SKM-1 (cell line): ENCODE measurements at regions not wholly inside any gene's neighbourhood (a gene's known extent, or its start where the extent isn't known, plus 50 kb on each side); places are given as distances from the start of the nearest gene placed in this dataset.

Source experiments
- DNase-seq: peaks from one replicate; lab custom pipeline; 2025; ENCODE audit not compliant: unreplicated experiment; lab: John Stamatoyannopoulos, UW

DNA sequence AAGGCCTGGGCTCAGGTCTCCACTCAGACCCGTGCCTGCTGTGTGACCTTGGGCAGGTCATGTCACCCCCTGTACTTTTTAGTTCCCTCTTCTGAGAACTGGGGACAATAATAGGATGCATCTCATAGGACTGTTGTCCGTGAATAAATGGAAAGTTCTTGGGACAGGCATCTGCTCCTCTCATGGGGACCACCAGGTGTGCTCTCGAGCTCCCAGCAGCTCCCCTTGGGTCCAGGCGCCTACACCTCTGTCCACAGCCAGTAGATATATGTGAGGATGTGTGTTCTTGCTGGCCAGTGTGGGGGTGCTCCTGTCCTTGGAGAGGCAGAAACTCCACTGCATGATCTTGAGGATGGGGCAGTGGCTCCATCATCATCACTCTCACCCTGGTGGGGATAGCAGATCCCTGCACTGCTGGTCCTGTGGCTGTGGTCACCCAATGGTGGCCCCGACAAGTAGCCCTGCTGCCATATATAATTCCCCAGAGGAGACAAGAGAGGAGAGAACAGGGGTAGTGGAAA is 257.6 kb upstream of the TLE3 start:
- no peak for DNase-seq

DNA sequence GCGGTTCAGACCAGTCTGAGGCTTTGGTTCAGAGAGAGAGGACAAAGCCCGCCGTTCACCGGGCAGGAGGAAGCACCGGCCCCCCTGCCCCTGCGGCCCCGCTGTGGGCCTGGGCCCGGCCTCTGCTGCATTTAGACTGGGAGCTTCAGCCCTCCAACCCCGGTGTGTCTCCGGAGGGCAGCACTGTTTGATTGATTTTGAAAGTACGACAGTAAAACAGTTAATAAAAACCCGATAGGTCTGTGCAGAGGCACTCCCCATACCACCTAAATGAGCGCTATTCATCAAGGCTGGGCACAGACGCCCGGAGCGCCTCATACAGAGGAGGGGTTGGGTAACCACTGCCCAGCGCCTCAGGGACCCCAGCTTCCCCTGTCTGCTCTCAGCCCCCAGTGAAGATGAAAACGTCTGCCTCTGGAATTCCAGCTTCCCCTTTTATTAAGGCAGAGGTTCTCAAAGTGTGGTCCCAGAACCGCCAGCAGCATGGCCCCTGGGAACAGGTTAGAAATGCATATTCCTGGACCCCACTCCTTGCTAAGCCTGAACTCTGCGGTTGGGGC is 256.7 kb upstream of the TLE3 start:
- no peak for DNase-seq

DNA sequence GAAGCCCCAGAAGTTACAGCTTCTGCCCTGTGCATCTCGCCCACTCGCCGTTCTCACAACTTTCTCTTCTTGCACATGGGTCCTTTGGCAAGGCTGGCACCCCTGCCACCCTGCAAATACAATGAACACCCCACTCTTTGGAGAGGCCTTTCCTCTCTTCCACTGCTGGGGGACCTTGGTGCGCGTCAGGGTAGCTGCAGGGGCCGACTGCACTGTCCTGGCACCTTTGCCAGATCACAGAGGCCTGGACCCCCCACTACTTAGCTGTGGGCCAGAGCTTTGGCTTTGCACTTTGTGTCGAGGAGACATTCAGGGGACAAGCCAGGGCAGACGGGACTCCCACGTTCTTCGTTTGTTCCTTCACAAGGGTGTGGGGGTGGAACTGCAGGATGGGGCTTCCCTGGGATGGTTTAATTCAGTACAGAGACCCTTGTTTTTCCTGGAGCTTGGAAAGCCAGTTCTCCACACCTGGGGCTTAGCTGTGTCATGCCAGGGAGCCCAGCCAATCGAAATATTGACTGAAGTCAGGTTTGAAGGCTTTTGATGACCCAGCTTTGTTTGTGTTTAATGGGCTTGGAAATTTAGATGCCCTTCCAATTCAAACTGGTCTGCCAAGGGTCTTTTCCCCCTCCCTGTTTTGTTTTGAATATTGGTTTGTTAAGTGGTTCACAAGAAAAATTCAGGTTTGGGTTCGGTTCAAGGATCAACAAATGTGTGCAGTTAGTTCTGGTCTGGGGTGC is 256.1 kb upstream of the TLE3 start:
- DNase-seq = no peak

DNA sequence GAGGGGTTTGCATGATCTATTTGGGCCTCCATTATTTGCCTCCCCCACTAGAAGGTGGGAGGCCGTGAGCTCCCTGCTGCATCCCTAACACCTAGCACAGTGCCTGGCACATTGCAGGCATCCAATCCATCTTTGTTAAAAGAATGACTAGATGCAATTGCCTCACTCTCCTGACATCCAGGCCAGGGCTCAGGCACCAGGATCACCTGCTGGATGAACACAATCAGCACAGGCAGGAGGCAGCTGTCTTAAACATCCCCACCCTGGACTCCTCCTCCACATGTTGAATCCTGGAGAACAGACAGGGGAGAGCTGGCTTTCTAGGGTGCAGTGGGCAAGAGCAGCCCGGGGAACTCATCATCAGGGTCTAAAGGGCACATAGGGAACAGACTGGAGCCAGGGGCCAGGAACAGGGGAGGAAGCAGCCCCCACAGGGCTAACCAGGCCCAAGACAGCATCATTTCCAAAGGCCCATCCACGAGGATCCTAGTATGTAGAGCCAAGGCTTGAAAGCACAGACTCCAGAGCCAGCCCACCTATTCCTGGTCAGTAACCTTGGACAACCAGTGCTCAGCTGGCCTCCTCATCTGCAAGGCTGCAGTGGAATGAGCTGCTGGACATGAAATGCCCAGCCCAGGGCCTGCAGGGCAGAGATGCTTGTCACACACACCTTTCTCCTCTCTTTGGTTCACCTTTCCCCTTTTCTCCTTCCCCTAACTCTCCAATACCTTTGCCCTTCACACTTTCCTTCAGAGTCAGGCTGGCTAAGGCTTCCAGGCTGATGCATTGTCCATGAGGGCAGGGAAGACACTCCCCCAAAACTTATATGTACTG is 254.4 kb upstream of the TLE3 start:
- DNase-seq = no peak

DNA sequence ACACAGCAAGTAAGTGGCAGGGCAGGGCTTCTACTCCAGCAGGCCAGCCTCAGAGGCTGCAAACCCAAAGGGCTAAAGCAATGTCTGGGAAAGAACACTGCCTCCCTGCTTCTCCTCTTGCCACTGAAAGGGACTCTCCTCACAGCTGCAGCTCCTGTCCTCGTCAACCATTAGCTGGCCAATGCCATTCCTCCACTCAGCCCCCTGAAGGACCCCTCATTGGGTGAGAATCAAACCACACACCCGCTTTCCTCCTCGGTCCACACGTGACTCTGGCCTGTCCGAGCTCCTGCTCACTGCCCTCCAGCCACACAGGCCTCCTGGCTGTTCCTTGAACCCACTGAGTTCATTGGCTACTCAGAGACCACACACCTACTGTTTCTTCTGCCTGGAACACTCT is 253.7 kb upstream of the TLE3 start:
- DNase-seq = no peak

DNA sequence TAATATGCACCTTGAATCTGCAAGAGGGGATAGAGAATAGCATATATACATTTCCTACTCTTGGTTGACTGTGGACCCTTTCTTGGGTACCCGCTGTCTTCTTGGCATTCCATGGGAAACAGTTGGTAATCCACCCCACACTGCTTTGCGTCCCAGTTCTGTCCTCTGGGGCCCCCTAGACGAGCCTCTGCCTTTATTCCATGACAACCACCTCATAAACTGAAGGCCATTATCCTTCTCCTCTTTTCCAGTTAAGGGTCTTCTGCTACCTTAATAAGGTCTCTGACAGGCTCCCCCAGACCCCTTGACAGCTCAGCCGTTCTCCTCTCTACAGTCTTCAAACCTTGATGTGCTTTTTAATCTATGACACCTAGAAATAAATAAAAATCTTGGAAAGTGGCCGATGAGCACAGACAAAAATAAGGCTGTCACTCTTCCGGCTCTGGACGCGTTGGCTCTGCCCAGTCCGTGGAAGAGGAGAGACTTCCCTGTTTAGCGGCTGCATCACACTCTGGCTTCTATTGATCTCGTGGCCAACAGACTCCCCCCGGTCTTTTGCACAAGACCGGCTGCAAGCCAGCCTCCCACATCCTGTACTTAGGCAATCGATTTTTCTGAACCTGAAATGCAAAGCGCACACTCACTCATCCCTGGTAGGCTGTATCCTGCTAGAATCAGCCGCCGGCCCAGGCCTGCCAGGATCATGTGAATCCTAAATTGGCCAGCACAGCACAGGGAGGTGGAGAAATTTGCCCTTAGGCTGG is 251.0 kb upstream of the TLE3 start:
- DNase-seq = peak; percentile 93

DNA sequence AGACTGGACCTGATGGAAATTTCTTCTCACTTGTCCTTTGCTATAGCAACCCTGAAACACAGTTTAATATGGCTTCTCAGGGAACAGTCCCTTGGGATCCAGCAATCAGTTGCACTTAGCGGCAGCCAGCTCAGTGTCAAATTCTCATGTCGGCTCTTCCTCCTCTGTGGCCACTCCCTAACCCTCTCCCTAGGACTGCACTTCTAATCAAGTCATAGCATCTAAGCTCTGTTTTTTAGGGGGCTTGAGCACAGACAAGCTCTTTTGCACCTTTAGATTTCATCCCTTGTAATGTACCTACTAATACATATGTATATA is 250.5 kb upstream of the TLE3 start:
- no peak for DNase-seq

DNA sequence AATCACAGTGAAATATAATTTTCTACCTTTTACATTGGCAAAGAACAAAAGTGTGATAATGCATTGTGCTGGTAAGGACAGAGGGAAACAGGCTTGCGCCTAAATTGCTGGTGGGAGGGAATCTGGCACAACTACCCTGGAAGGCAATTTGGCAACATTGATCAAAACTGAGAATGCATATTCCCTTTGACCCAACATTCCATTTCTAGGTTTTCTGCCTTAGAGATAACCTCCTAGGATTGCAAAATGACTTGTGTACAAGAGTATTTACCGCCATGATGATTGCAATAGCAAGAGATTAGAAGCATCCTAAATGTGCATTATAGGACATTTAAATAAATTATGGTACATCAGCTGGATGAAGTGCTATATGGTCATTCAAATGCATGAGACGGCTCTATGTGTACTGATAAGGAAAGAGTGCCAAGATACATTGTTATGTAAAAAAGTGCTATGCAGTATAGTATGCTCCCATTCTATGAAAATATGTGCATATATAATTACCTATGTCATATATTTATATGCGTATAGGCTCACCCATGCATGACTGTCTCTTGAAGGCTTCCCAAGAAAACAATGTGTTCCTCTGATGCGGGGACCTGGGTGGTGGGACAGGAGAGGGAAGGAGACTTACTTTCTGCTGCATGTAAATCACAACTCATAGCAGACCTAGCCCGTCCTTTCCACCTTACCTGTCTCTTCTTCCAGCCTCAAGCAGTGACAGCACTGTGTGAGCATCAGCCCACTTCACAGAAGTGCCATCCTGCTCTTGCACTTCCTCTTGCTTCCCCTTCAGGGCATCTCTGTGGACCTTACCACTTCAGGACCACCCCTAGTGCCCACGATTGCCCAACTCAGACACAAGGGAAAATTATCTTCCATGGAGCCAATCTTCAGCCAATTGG is 249.9 kb upstream of the TLE3 start:
- DNase-seq = no peak

DNA sequence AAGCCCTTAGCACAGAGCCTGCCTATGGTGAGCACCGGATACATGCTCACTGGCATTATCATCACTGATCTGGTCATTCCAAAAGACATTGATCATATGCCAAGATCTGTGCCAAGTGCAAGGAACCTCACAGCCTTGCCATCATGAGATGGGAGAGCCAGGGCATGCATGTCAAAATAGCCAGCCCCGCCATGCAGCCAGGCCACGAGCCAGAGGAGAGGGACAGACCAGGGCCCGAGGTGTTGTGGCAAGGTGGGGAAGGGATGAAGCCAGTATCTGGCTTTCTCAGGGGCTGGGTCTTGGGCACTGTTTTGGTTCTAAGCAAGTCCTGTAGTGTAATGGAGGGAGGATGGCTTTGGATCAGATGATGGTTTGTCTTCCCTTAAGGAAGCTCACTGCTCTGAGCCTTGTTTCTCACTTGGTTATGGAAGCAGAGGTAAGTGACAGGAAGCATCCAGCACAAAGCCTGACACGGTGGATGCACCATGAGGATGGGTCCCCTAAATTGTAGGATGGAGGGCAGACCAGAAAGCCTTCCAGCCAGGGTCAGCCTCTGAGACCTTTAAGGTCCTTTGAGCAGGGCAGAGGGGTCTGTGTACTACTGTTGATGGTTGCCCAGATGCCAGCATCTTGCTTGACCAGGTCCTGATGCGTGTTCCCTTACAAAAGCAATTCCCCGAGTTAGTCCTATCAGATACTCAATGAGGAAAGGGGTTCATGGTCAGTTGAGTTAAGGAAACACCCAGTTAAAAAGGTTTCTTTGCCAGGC is 247.7 kb upstream of the TLE3 start:
- DNase-seq = no peak

DNA sequence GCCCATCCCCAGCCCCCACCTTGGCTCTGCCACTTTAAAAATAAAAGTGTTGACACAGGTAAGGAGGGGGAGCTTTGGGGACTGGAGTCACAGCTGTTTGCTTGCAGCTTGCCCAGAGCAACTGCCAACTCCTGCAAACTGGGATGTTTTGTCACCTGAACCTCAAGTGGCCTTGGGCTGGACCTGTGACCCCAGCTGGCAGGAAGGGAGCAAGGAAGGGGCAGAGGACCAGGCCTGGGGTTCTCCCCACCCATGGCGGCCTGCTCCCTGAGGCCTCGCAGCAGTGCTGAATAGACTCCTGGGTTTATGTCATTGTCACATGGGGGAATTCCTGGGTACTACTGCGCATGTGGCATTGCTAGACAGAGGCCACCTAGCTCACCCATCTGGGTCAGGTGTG is 246.9 kb upstream of the TLE3 start:
- DNase-seq = no peak

DNA sequence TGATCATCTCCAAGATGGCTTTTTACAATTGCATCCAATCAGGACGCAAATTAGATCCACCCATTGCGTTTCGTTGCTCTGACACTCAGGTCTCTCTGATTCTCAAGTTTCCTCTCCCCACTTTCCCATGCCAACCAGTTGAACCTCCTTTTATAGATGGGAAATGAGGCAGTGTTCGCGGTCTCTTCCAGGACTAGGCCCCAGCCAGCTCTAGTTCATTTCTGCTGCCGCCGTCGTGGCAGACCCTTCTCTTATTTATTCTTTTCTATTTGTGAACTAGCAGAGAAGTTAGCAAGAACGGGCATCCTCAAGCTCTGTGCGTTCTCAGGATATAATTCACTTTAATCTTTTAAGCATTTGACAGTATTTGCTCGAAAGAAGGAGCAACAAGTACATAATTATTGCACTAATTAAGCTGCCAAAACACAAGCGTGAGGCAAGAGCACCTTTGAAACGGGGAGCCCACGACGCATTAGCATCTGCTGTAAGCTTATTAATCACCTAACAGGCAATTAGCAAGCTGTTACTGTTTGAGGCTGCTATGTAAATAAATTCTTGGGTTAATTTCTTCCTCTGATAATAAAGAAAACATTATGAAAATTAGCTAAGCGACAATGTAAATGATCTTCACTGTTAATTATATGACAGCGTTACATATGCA is 246.4 kb upstream of the TLE3 start:
- no peak for DNase-seq

DNA sequence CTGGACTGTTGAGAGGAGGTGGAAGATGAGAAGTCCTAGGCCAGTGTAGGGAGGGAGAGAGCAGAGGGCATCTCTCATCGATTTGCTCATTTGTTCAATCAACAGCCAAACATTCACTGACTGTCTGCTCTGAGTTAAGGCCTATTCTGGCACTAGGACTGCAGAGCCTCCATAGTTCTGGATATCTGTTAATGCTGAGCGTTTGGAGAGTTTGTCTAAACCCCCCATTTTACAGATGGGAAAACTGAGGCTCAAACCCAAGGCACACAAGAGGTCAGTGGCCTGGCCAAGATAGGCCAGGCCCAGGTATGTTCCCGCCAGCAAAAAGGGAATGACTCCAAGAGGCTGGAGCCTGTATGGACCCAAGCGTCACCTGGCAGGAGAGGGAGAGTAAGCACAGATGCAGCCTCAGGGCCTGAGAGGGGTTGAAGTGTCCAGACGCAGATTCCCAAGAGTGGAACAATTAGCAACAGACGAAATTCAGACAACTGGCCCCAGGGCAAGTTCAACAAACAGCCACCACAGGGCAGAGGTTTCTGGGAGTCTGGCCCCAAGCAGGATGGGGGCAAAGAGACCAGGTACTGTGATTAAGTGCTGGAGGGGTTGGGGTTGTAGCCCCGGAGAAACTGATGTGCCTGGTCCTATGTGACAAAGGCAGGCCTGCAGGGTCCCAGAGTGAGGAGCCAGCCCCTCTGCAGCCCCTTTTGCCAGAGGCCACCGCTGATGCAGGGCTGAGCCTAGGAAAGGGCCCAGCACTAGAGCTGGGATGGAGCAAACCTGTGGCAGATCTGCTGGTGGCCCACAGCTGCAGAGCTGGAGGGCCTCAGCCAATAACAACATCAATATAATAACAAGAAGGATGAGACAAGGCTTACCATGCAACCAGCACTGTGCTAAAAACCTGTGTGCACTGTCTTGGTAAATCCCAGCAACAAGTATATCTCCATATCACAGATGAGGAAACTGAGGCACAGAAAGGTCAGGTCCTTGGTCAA is 245.1 kb upstream of the TLE3 start:
- no peak for DNase-seq

DNA sequence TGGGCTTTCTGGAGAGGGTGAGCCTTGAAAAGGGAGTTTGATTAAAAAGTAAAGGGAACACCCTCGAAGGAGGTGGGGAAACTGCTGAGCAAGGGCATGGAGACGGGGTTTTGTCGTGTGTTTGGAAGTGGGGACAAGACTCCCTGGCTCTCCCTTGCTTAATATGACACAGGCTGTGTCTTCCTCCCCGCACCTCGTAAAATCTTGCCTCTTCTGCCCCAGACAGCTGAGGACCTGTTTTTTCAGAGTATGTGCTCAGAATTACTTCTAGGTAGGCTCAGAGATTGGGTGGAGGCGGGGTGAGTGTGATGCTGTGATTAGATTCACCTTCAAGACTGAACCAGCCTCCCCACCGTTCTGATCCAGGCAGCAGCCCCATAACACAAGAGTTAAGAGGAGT is 244.4 kb upstream of the TLE3 start:
- no peak for DNase-seq

DNA sequence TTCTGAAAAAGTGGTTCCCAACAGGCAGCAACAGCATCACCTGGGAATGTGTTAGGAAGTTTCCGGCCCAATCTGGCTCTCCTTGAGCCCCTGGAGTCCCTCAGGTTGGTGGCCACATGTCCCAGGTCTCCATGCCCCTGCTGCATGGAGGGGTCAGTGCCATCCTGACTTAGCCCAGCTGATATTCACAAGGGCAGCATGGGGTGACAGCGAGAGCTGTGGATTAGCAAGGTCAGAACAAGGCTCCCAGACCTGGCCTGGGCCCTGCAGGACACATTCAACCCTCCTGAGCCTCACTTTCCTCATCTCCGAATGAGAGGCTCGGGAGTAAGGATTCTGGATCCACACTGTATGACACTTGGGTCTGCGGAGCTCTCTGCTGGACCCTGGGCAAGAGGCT is 243.8 kb upstream of the TLE3 start:
- DNase-seq = no peak

DNA sequence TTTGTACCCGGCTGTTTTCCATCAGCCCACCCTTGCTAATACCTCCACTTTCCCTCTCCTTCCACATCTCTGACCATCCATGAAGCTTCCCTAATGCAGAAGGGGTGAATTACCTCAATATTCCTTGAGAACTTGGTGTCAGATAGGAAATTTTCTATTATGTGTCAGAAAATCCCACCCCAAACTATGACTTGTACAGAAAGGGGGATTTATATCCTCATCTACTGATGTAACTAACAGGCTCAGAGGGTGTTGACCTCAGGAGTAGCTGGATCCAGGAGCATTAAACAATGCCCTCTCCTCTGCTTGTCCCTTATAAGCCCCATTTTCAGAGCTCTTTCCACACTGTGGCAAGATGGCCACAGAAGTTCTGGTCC is 242.8 kb upstream of the TLE3 start:
- DNase-seq = no peak

DNA sequence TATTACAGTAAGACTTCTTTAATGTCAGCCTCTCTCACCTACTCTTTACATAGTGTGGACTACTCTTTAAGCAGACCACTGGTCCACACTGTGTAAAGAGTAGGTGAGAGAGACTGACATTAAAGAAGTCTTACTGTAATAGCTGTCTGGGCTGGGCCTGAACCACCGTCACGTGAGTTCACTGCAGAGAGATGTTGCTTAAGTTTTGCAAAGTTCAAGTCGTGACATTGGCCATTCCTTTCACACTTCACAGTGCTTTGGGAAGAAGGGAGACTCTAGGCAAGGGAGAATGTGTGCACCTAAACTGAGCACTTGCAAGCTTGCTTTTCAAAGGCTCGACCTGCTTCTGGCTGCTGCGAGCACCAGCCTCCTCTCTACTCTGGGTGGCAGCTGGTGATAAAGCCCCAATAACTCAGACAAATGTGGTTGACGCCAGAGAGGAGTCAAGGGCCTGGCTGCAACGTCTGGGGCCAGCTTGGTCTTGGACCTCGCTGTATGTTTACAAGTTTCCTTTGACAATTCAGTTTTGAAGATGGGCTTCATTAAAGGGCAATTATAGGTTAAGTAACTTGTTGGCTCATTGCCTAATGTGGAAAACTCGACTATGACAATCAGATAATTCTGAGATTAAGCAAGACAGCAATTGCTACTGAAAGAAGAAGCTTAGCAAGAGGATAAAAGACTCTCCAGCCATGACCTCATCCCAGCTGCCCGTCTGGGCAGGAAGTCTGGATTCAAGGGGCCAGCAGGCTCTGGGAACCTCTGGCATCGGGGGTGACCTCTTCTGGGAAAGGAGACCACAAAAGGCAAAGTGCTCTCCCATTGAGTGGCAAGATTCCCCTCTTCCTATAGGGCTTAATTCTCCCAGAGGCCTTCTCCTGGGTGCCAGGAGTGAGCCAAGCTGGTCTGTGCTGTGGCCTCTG is 242.1 kb upstream of the TLE3 start:
- peak; percentile 83 for DNase-seq
